Adrenal gland (tissue), 5 donors: ENCODE measurements at regions not wholly inside any gene's neighbourhood (a gene's known extent, or its start where the extent isn't known, plus 50 kb on each side); places are given as distances from the start of the nearest gene placed in this dataset.

Experiments
- POLR2A ChIP-seq, 2 donors: fragments of 450-650 bp; IDR thresholded peaks; one replicate each; pipeline ENCODE4 v1.6.1; 2017; ENCODE audit warnings: antibody characterized with exemption in 2 of 2, mild to moderate bottlenecking in 2 of 2, moderate library complexity in 1 of 2
- TF ChIP-seq, protein P1 (sequence below), 6 experiments: fragments of 450-650 bp in 4 of 6; fragments of 200-600 bp in 2 of 6; sonication (generic) in 1 of 6; IDR thresholded peaks; 1 replicate in 5 of 6; 2 replicates in 1 of 6; pipeline versions ENCODE4 v1.5.1 to v1.8.0; 2016 to 2021; ENCODE audit warnings: antibody characterized with exemption in 6 of 6, mild to moderate bottlenecking in 2 of 6, moderate library complexity in 1 of 6
- donor health status: DM: no; HTN: no; CAD: no.

- TF ChIP-seq, protein P1, sequence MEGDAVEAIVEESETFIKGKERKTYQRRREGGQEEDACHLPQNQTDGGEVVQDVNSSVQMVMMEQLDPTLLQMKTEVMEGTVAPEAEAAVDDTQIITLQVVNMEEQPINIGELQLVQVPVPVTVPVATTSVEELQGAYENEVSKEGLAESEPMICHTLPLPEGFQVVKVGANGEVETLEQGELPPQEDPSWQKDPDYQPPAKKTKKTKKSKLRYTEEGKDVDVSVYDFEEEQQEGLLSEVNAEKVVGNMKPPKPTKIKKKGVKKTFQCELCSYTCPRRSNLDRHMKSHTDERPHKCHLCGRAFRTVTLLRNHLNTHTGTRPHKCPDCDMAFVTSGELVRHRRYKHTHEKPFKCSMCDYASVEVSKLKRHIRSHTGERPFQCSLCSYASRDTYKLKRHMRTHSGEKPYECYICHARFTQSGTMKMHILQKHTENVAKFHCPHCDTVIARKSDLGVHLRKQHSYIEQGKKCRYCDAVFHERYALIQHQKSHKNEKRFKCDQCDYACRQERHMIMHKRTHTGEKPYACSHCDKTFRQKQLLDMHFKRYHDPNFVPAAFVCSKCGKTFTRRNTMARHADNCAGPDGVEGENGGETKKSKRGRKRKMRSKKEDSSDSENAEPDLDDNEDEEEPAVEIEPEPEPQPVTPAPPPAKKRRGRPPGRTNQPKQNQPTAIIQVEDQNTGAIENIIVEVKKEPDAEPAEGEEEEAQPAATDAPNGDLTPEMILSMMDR (IDR thresholded peaks at IDR 0.05) = no peak
- TF ChIP-seq POLR2A (IDR thresholded peaks at IDR 0.05) = no peak
Observed at GRCh38 chr10:9745158-9745557, 1272.5 kb upstream of the CELF2 start.
